ENCODE measurements at regions not wholly inside any gene's neighbourhood (a gene's known extent, or its start where the extent isn't known, plus 50 kb on each side); places are given as distances from the start of the nearest gene placed in this dataset.
A peak's percentile ranks its signal among the peaks of the same experiment; 100 is the strongest.

DNA sequence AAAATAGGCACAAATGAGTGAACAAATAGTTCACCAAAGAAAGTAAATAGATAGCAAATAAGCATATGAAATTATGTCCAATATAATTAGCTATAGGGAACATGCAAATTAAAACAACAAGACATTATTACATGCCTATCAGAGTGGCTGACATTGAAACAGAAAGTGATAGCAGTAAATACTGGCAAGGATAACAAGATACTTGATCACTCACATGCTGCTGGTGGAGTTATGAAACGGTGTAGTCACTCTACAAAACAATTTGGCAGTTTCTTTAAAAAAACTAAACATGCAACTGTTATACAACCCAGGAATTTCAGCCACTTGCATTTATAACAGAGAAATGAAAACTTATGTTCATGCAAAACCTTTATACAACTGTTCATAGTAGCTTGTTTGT, 439.2 kb upstream of the ACVR2A start:
- TF ChIP-seq, protein P1, sequence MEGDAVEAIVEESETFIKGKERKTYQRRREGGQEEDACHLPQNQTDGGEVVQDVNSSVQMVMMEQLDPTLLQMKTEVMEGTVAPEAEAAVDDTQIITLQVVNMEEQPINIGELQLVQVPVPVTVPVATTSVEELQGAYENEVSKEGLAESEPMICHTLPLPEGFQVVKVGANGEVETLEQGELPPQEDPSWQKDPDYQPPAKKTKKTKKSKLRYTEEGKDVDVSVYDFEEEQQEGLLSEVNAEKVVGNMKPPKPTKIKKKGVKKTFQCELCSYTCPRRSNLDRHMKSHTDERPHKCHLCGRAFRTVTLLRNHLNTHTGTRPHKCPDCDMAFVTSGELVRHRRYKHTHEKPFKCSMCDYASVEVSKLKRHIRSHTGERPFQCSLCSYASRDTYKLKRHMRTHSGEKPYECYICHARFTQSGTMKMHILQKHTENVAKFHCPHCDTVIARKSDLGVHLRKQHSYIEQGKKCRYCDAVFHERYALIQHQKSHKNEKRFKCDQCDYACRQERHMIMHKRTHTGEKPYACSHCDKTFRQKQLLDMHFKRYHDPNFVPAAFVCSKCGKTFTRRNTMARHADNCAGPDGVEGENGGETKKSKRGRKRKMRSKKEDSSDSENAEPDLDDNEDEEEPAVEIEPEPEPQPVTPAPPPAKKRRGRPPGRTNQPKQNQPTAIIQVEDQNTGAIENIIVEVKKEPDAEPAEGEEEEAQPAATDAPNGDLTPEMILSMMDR (IDR thresholded peaks at IDR 0.05; ENCODE audit: insufficient read depth, low read depth, low read length) = no peak
- no peak for DNase-seq (ENCODE audit: low read depth)
- no peak overlapping the region for H3K4me3 ChIP-seq (ENCODE audit: low read depth, low read length)

- DNase-seq (ENCODE audit: low read depth) = peak; percentile 53
- TF ChIP-seq, protein P1 (IDR thresholded peaks at IDR 0.05; ENCODE audit: insufficient read depth, low read depth, low read length) = no peak
- H3K4me3 ChIP-seq (ENCODE audit: low read depth, low read length) = no peak overlapping the region
Observed at GRCh38 chr2:147398996-147399395, 445.8 kb upstream of the ACVR2A start.

DNA sequence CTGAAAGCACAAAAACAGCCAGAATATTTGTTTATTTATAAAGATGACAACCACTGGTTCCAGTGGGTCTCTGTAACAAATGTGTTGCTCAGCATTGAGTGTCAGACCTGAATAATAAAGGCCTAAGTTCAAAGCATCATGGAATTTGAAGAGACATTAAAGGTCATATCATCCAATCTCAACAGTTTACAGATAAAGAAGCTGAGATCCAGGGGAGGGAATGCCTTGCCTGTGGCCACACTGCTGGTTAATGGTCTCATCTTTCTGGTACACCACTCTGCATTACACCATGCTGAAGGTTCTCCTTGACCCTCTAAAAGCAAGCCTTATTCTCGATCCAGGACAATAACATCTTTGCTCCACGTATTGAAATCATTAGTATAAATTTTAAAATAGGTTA, 446.5 kb upstream of the ACVR2A start:
- H3K4me3 ChIP-seq (ENCODE audit: low read depth, low read length) = no peak overlapping the region
- TF ChIP-seq, protein P1 (IDR thresholded peaks at IDR 0.05; ENCODE audit: insufficient read depth, low read depth, low read length) = no peak
- DNase-seq (ENCODE audit: low read depth) = no peak

- no peak for DNase-seq (ENCODE audit: low read depth)
- TF ChIP-seq, protein P1 (IDR thresholded peaks at IDR 0.05; ENCODE audit: insufficient read depth, low read depth, low read length) = no peak
- no peak overlapping the region for H3K4me3 ChIP-seq (ENCODE audit: low read depth, low read length)
Observed at GRCh38 chr2:147396890-147397289, 447.9 kb upstream of the ACVR2A start.

- TF ChIP-seq, protein P1 (IDR thresholded peaks at IDR 0.05; ENCODE audit: insufficient read depth, low read depth, low read length) = no peak
- no peak for DNase-seq (ENCODE audit: low read depth)
- no peak overlapping the region for H3K4me3 ChIP-seq (ENCODE audit: low read depth, low read length)
Observed at GRCh38 chr2:147394179-147394790, 450.5 kb upstream of the ACVR2A start.

DNA sequence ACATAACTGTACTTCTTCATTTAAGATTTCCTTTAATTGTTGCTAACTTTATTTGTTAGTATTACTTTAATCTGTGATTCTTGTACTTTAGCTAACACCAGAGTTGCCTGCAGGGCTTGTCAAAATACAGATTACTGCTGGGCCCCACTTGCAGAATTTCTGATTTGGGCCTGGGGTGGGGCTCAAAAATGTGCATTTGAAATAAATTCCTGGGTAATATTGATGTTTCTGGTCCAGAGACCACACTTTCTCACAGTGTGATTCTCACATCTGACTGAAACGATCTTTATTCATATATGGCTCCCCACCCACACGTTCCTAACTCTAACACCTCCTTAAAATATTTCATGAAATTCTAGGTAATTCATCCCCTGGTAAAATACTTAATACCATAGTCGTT, 452.6 kb upstream of the ACVR2A start:
- TF ChIP-seq, protein P1 (IDR thresholded peaks at IDR 0.05; ENCODE audit: insufficient read depth, low read depth, low read length) = no peak
- no peak for DNase-seq (ENCODE audit: low read depth)
- H3K4me3 ChIP-seq (ENCODE audit: low read depth, low read length) = no peak overlapping the region

- no peak for DNase-seq (ENCODE audit: low read depth)
- H3K4me3 ChIP-seq (ENCODE audit: low read depth, low read length) = no peak overlapping the region
- TF ChIP-seq, protein P1 (IDR thresholded peaks at IDR 0.05; ENCODE audit: insufficient read depth, low read depth, low read length) = no peak
Observed at GRCh38 chr2:147390475-147390874, 454.4 kb upstream of the ACVR2A start.
